GM19372 (cell line): ENCODE measurements at regions not wholly inside any gene's neighbourhood (a gene's known extent, or its start where the extent isn't known, plus 50 kb on each side); places are given as distances from the start of the nearest gene placed in this dataset.
"Not testable (repeated sequence)": the region's sequence is repeated elsewhere in the genome, so short reads cannot be mapped to it uniquely, and the experiment has no call there.

ENCODE experiments used
- ATAC-seq: cut with Tn5 transposase; IDR thresholded peaks from one replicate; pipeline ENCODE4 v1.9.1; 2021; ENCODE audit warnings: mild to moderate bottlenecking, low read depth, moderate library complexity; ENCODE audit not compliant: unreplicated experiment

GRCh38 chr7:52189153-52189778, 846.2 kb upstream of the POM121L12 start:
- no peak for ATAC-seq

- no peak for ATAC-seq
Measured at GRCh38 chr7:52184006-52184703, 851.3 kb upstream of the POM121L12 start.

- ATAC-seq, result no peak
Measured at GRCh38 chr7:52179934-52180333, 855.5 kb upstream of the POM121L12 start.

- ATAC-seq, result no peak
Measured at GRCh38 chr7:52168085-52168484, 851.5 kb upstream of the COBL start.

DNA sequence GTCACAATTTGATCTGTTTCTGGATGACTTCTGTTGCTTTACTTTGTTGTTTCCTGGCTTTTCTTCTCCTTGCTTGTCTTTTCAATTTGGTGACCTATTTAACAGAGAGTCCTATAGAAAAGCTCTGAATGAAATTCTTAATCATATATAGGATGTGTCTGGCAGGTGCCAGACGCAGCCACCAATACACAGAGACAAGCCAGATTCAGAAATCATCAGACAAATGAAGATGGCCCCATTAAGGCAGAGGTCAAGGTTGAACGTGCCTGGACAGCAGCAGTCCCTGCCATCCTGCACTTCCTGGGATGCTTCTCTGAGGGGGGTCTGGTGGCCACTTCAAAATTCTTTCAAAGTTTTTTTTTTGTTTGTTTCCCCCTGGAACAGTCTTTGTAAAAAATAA, 846.7 kb upstream of the COBL start:
- ATAC-seq, result no peak

DNA sequence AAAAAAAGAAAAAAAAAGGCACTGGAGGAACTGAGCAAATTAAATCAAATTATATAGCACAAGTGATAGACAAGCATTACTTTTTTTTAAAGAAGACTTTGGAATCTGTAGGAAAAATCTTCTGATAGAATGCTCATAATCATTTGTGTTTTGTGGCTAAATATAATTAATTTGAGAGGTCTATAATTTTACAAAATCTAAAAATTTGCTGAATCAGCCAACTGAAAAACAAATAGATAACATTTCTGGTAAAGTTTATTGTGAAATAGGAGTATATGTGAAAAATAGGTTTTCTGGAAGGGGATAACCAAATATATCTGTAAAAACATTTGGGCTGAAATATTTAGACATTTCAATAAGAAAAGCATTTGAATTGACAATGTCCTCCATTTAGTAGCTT, 844.9 kb upstream of the COBL start:
- ATAC-seq, result no peak

GRCh38 chr7:52159421-52159820, 842.8 kb upstream of the COBL start:
- not testable (repeated sequence) for ATAC-seq

- no peak for ATAC-seq
Measured at GRCh38 chr7:52154382-52154781, 837.8 kb upstream of the COBL start.

DNA sequence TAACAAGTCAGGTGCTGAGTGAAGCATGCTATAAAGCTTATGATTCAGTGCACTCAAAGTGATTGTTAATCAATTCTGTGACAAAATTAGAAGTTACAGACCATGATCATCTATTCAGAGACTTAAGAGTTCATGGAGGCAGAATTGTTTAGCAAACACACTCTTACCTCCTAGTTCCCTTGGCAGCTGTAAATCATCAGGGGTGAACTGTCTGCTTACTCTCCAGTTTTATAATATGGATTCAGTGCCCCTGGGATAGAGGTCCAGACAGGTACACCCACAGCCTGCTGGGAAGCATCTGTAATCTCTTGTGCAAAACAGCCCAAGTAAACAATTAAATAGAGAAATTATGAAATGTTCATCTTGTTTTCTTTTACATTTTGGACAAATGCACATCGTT, 835.0 kb upstream of the COBL start:
- ATAC-seq, result no peak

DNA sequence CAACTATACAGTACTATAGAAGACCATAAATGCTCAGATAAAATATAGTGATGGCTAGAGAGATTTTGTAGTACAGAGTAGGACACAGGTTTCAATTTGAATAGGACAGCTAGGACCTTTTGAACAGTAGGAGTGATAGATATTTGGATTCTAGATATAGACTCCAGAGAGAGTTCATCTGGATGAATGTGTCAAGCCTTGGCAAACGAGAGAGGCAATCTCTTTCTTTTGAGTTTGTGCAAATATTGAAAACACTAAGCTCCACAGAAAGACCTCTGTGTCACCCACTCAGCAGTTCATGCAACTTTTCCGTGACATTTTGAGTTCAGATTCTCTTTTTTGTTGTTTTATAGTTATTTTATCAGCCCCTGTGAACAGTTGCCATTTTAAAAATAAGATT, 834.3 kb upstream of the COBL start:
- ATAC-seq, result no peak

GRCh38 chr7:52146871-52147634, 830.4 kb upstream of the COBL start:
- ATAC-seq, result no peak

DNA sequence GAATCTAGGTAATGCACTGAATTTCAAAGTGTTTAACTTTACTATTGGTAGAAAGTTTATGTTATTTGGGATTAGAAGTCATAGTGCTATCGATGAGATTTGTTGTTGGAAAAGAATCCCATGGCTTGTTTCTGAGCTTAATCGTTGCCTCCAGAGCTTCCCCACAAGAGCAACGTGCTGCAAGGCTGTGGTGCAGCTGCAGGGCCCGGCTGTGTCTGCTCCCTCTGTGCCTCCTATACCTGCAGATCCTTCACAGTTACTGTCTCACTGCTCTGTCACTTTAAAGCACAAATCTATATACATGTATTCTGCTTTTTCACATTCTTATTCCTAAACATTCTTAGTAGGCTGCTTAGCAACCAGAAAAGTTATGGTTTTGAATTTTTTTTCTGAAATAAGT, 826.6 kb upstream of the COBL start:
- no peak for ATAC-seq

DNA sequence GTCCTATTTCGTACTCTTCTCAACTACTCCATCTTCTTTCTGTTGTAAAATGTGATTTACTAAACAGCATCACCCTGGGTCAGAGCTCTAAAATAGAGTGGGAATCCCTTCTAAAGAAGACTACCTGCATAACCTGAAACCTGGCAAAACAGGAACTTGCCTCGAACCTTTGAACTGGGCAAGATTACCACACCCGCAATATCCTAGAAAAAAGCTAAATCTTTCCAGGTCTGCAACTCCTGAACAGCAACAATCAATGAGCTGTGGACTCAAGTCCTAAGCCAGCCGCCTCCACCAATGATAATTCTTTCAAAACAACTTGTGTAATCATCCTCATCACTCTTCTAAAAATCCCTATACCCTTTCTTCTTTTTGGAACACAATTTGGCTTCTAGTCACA, 824.2 kb upstream of the COBL start:
- ATAC-seq, result no peak

DNA sequence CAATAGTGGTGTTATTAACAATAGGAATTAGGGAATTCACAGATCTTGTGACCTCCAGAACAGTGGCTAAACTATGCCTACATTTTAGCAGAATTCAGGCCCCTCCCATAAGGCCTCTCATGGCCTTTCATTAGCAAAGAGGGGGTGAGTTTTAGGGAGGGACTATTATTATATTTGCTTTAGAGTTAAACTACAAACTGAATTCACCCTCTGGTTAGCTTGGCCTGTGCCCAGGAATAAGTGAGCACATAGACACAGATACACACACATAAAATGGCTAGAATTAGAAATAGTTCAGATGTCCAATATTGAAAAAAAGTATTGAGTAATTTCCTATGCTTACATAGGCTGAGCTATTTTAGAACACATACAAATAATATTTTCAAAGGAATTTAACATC, 818.8 kb upstream of the COBL start:
- no peak for ATAC-seq

GRCh38 chr7:52129278-52129677, 812.7 kb upstream of the COBL start:
- ATAC-seq, result no peak

DNA sequence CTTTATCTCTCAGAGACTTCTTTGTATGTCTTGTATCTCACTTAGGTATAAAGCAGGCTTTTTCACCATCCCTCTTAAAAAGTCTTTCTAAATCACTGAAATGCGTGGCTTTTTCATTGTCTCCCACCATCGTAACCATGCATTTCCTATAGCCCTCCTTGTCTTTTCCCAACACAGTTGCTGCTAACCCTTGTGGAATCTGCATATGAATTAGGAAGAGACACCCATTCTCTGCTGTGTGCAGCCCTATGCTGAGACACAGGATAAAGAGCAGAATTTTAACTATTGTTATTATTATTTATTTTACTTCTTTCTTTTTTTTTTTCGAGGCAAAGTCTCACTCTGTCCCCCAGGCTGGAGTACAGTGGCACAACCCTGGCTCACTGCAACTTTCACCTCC, 804.3 kb upstream of the COBL start:
- ATAC-seq, result no peak

GRCh38 chr7:52119537-52119936, 802.9 kb upstream of the COBL start:
- ATAC-seq, result no peak

GRCh38 chr7:52114509-52114908, 797.9 kb upstream of the COBL start:
- no peak for ATAC-seq

- ATAC-seq, result no peak
Measured at GRCh38 chr7:52114056-52114455, 797.4 kb upstream of the COBL start.

GRCh38 chr7:52107355-52107754, 790.7 kb upstream of the COBL start:
- no peak for ATAC-seq

DNA sequence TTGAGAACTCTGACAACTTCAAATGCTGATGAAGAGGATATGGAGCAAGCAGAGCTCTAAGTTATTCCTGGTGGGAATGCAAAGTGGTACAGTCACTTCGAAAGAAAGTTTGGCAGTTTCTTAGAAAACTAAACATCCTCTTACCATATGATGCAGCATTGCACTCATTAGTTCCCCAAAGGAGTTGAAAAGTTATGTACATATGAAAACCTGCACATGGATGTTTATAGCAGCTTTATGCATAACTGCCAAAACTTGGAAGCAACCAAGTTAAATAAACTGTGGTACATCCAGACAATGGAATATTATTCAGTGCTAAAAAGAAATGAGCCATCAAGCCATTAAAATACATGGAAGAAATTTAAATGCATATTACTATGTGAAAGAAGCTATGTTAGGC, 779.3 kb upstream of the COBL start:
- ATAC-seq, result no peak

GRCh38 chr7:52091996-52092395, 775.4 kb upstream of the COBL start:
- no peak for ATAC-seq
